ENCODE measurements at regions not wholly inside any gene's neighbourhood (a gene's known extent, or its start where the extent isn't known, plus 50 kb on each side); places are given as distances from the start of the nearest gene placed in this dataset.

- TF ChIP-seq SIN3A (IDR thresholded peaks at IDR 0.05; ENCODE audit: borderline replicate concordance, insufficient read depth, low read length) (no peak), REST (IDR thresholded peaks at IDR 0.05; ENCODE audit: insufficient read depth in 1 of 2, low read depth in 2 of 2, low read length in 2 of 2) (no peak), TAF1 (IDR thresholded peaks at IDR 0.05; ENCODE audit: borderline replicate concordance, insufficient read depth, low read length) (no peak)
These were observed 214.4 kb upstream of the MVB12B start for GRCh38 chr9:126112135-126112720.

Measured in PFSK-1 (cell line).